GM18511 (cell line): ENCODE measurements at regions not wholly inside any gene's neighbourhood (a gene's known extent, or its start where the extent isn't known, plus 50 kb on each side); places are given as distances from the start of the nearest gene placed in this dataset.
"Not testable (repeated sequence)": the region's sequence is repeated elsewhere in the genome, so short reads cannot be mapped to it uniquely, and the experiment has no call there.

Source experiments
- ATAC-seq: cut with Tn5 transposase; IDR thresholded peaks from one replicate; pipeline ENCODE4 v1.9.1; 2021; ENCODE audit warnings: mild to moderate bottlenecking, moderate library complexity; ENCODE audit not compliant: unreplicated experiment

GRCh38 chr4:149983931-149984330 lies 94.3 kb upstream of the DCLK2 start:
- ATAC-seq: no peak

- no peak for ATAC-seq
Observed at GRCh38 chr4:149985981-149986380, 92.3 kb upstream of the DCLK2 start.

- no peak for ATAC-seq
Observed at GRCh38 chr4:149986917-149987316, 91.3 kb upstream of the DCLK2 start.

- ATAC-seq: no peak
Observed at GRCh38 chr4:149987330-149988086, 90.7 kb upstream of the DCLK2 start.

GRCh38 chr4:149988087-149988410 lies 90.2 kb upstream of the DCLK2 start:
- ATAC-seq: no peak

GRCh38 chr4:149993030-149993429 lies 85.2 kb upstream of the DCLK2 start:
- no peak for ATAC-seq

- no peak for ATAC-seq
Observed at GRCh38 chr4:149995134-149995756, 83.0 kb upstream of the DCLK2 start.

- peak; percentile 71 for ATAC-seq
Observed at GRCh38 chr4:149997881-149998421, 80.3 kb upstream of the DCLK2 start.

- ATAC-seq: peak; percentile 41
Observed at GRCh38 chr4:149999485-150000074, 78.7 kb upstream of the DCLK2 start.

- no peak for ATAC-seq
Observed at GRCh38 chr4:150001815-150002214, 76.4 kb upstream of the DCLK2 start.

- ATAC-seq: no peak
Observed at GRCh38 chr4:150002561-150002960, 75.7 kb upstream of the DCLK2 start.

GRCh38 chr4:150004481-150004880 lies 73.8 kb upstream of the DCLK2 start:
- no peak for ATAC-seq

GRCh38 chr4:150005537-150005936 lies 72.7 kb upstream of the DCLK2 start:
- ATAC-seq: no peak

GRCh38 chr4:150006197-150006596 lies 72.0 kb upstream of the DCLK2 start:
- ATAC-seq: no peak

- ATAC-seq: no peak
Observed at GRCh38 chr4:150007512-150007911, 70.7 kb upstream of the DCLK2 start.

GRCh38 chr4:150008546-150008945 lies 69.7 kb upstream of the DCLK2 start:
- no peak for ATAC-seq

GRCh38 chr4:150009533-150009932 lies 68.7 kb upstream of the DCLK2 start:
- no peak for ATAC-seq

- peak; percentile 76 for ATAC-seq
Observed at GRCh38 chr4:150010525-150011126, 67.6 kb upstream of the DCLK2 start.

- no peak for ATAC-seq
Observed at GRCh38 chr4:150012851-150013360, 65.3 kb upstream of the DCLK2 start.

- ATAC-seq: not testable (repeated sequence)
Observed at GRCh38 chr4:150015910-150016309, 62.3 kb upstream of the DCLK2 start.

- not testable (repeated sequence) for ATAC-seq
Observed at GRCh38 chr4:150016621-150017020, 61.6 kb upstream of the DCLK2 start.
